ENCODE measurements at regions not wholly inside any gene's neighbourhood (a gene's known extent, or its start where the extent isn't known, plus 50 kb on each side); places are given as distances from the start of the nearest gene placed in this dataset.

GRCh38 chr1:204819495-204819894, 51.2 kb upstream of the NFASC start:
- Histone ChIP-seq H3K9ac (ENCODE audit: low read depth, low read length) (no peak overlapping the region), H3K79me1 (ENCODE audit: low read depth in 1 of 2, low read length in 2 of 2) (no peaks in the 10 kb centered on the region), H3K23ac (ENCODE audit: low read depth, low read length) (no peak overlapping the region), H3K27me3 (ENCODE audit: control insufficient read depth, insufficient read depth, low read length) (peaks cover 3% of the 10 kb centered on the region), H2AK5ac (ENCODE audit: low read depth, low read length) (no peak overlapping the region), H4K20me1 (ENCODE audit: insufficient read depth, low read length) (no peaks in the 10 kb centered on the region), H2AFZ (replicated peaks; ENCODE audit: low read length, poor library complexity) (no peak overlapping the region), H3K4me3 (ENCODE audit: insufficient read depth, low read depth, low read length) (no peak overlapping the region), H4K5ac (ENCODE audit: low read depth, low read length) (no peak overlapping the region), H4K8ac (ENCODE audit: low read depth in 2 of 2, low read length in 2 of 2) (no peak overlapping the region), H3K4ac (ENCODE audit: low read depth, low read length) (no peak overlapping the region), H3K27ac (ENCODE audit: insufficient read depth, low read length) (no peak overlapping the region), H3K4me2 (ENCODE audit: low read depth, low read length) (no peak overlapping the region), H2BK20ac (ENCODE audit: low read depth, low read length) (no peak overlapping the region), H2BK15ac (ENCODE audit: low read depth, low read length) (no peak overlapping the region), H3K14ac (replicated peaks; ENCODE audit: low read depth, low read length) (no peak overlapping the region), H3K4me1 (ENCODE audit: control insufficient read depth, insufficient read depth, low read length) (no peaks in the 10 kb centered on the region), H2AK9ac (replicated peaks; ENCODE audit: low read depth, low read length, poor library complexity) (no peak overlapping the region), H3K56ac (ENCODE audit: extremely low read depth, insufficient read depth, low read length) (no peak overlapping the region), H3K18ac (ENCODE audit: low read depth, low read length) (no peak overlapping the region), H3K36me3 (ENCODE audit: control insufficient read depth, insufficient read depth, low read length) (no peaks in the 10 kb centered on the region), H2BK5ac (ENCODE audit: low read depth, low read length, poor library complexity, severe bottlenecking) (no peak overlapping the region), H3K9me1 (ENCODE audit: insufficient read depth, low read length) (no peaks in the 10 kb centered on the region), H2BK120ac (ENCODE audit: low read depth, low read length) (no peak overlapping the region), H4K91ac (ENCODE audit: insufficient read depth, low read depth, low read length) (no peak overlapping the region), H3K9me3 (ENCODE audit: control insufficient read depth, insufficient read depth, low read length) (no peaks in the 10 kb centered on the region)
- dilution Hi-C loops (cut with HindIII; ENCODE audit: low sequenced_read_pairs, unreplicated experiment), result no loop called here
- WGBS, 2 experiments (ENCODE audit: extremely low coverage in 2 of 2, insufficient read length in 1 of 2), result 30% methylated on average over 1 of the region's 2 CpGs; no CpG with 5 or more reads in 1 of the 2 experiments
- DNase-seq (no peak), ATAC-seq (ENCODE audit: low read depth) (no peak)
- BruUV-seq (replicated peaks), result no TSS peak
- ChIA-PET CTCF (interaction anchor here (4.0 kb wide), 1 partner anchor 12 kb away, joined by 18 read pairs; no protein-coding TSS in a partner anchor), POLR2A (ENCODE audit: unreplicated experiment) (no interaction called here)
- no peak for TF ChIP-seq MAFK (IDR thresholded peaks at IDR 0.05; ENCODE audit: low read depth, low read length)
- intact Hi-C loops (cut with micrococcal nuclease), result no loop called here
- in situ Hi-C loops (cut with MboI; ENCODE audit: low sequenced_read_pairs), result loop anchor here (25.0 kb wide), 1 partner anchor 443 kb away; no protein-coding TSS in a partner anchor

Measured in IMR-90 (cell line).